ENCODE measurements at regions not wholly inside any gene's neighbourhood (a gene's known extent, or its start where the extent isn't known, plus 50 kb on each side); places are given as distances from the start of the nearest gene placed in this dataset.
"Not testable (repeated sequence)": the region's sequence is repeated elsewhere in the genome, so short reads cannot be mapped to it uniquely, and the experiment has no call there.

- H3K4me3 ChIP-seq (ENCODE audit: low read depth in 1 of 5, low read length in 5 of 5), result no peak overlapping the region
- H3K36me3 ChIP-seq (ENCODE audit: control insufficient read depth in 5 of 5, insufficient read depth in 5 of 5, low read length in 5 of 5), result no peaks in the 10 kb centered on the region
- no peak overlapping the region for H3K27ac ChIP-seq (ENCODE audit: low read depth, low read length)
- H3K9me3 ChIP-seq (ENCODE audit: control insufficient read depth in 5 of 5, low read length in 5 of 5), result no peaks in the 10 kb centered on the region
- no peaks in the 10 kb centered on the region for H3K4me1 ChIP-seq (ENCODE audit: control insufficient read depth in 5 of 5, insufficient read depth in 5 of 5, low read length in 5 of 5)
- H3K9ac ChIP-seq (ENCODE audit: low read length in 5 of 5), result no peak overlapping the region
- no peaks in the 10 kb centered on the region for H3K27me3 ChIP-seq (ENCODE audit: control insufficient read depth in 5 of 5, insufficient read depth in 4 of 5, low read length in 5 of 5)
These were observed 155.4 kb upstream of the PARD3B start for GRCh38 chr2:204389856-204390255.

GRCh38 chr2:204395539-204395938 is 149.7 kb upstream of the PARD3B start:
- H3K27ac ChIP-seq (ENCODE audit: low read depth, low read length), result no peak overlapping the region
- H3K36me3 ChIP-seq (ENCODE audit: control insufficient read depth in 5 of 5, insufficient read depth in 5 of 5, low read length in 5 of 5), result no peaks in the 10 kb centered on the region
- no peak overlapping the region for H3K9ac ChIP-seq (ENCODE audit: low read length in 5 of 5)
- H3K4me1 ChIP-seq (ENCODE audit: control insufficient read depth in 5 of 5, insufficient read depth in 5 of 5, low read length in 5 of 5), result no peaks in the 10 kb centered on the region
- no peak overlapping the region for H3K4me3 ChIP-seq (ENCODE audit: low read depth in 1 of 5, low read length in 5 of 5)
- H3K27me3 ChIP-seq (ENCODE audit: control insufficient read depth in 5 of 5, insufficient read depth in 4 of 5, low read length in 5 of 5), result no peaks in the 10 kb centered on the region
- no peaks in the 10 kb centered on the region for H3K9me3 ChIP-seq (ENCODE audit: control insufficient read depth in 5 of 5, low read length in 5 of 5)

GRCh38 chr2:204401114-204401513 is 144.2 kb upstream of the PARD3B start:
- no peaks in the 10 kb centered on the region for H3K27me3 ChIP-seq (ENCODE audit: control insufficient read depth in 5 of 5, insufficient read depth in 4 of 5, low read length in 5 of 5)

GRCh38 chr2:204407204-204408014 is 137.9 kb upstream of the PARD3B start:
- Histone ChIP-seq H3K27ac (ENCODE audit: low read depth, low read length) (no peak overlapping the region), H3K27me3 (ENCODE audit: control insufficient read depth in 5 of 5, insufficient read depth in 4 of 5, low read length in 5 of 5) (no peaks in the 10 kb centered on the region), H3K4me3 (ENCODE audit: low read depth in 1 of 5, low read length in 5 of 5) (no peak overlapping the region), H3K9ac (ENCODE audit: low read length in 5 of 5) (no peak overlapping the region), H3K36me3 (ENCODE audit: control insufficient read depth in 5 of 5, insufficient read depth in 5 of 5, low read length in 5 of 5) (no peaks in the 10 kb centered on the region), H3K9me3 (ENCODE audit: control insufficient read depth in 5 of 5, low read length in 5 of 5) (no peaks in the 10 kb centered on the region), H3K4me1 (ENCODE audit: control insufficient read depth in 5 of 5, insufficient read depth in 5 of 5, low read length in 5 of 5) (peaks cover 0 to 2% (median 0%) of the 10 kb centered on the region in 5 donors)

More at GRCh38 chr2:204401114-204401513, 144.2 kb upstream of the PARD3B start:
- no peak overlapping the region for H3K4me3 ChIP-seq (ENCODE audit: low read depth in 1 of 5, low read length in 5 of 5)
- no peak overlapping the region for H3K27ac ChIP-seq (ENCODE audit: low read depth, low read length)
- no peaks in the 10 kb centered on the region for H3K4me1 ChIP-seq (ENCODE audit: control insufficient read depth in 5 of 5, insufficient read depth in 5 of 5, low read length in 5 of 5)
- no peaks in the 10 kb centered on the region for H3K36me3 ChIP-seq (ENCODE audit: control insufficient read depth in 5 of 5, insufficient read depth in 5 of 5, low read length in 5 of 5)
- no peaks in the 10 kb centered on the region for H3K9me3 ChIP-seq (ENCODE audit: control insufficient read depth in 5 of 5, low read length in 5 of 5)
- H3K9ac ChIP-seq (ENCODE audit: low read length in 5 of 5), result no peak overlapping the region

GRCh38 chr2:204412782-204413181 is 132.5 kb upstream of the PARD3B start:
- not testable (repeated sequence) for H3K4me1 ChIP-seq (ENCODE audit: control insufficient read depth in 5 of 5, insufficient read depth in 5 of 5, low read length in 5 of 5); H3K9me3 ChIP-seq (ENCODE audit: control insufficient read depth in 5 of 5, low read length in 5 of 5); H3K27ac ChIP-seq (ENCODE audit: low read depth, low read length); H3K36me3 ChIP-seq (ENCODE audit: control insufficient read depth in 5 of 5, insufficient read depth in 5 of 5, low read length in 5 of 5); H3K4me3 ChIP-seq (ENCODE audit: low read depth in 1 of 5, low read length in 5 of 5); H3K27me3 ChIP-seq (ENCODE audit: control insufficient read depth in 5 of 5, insufficient read depth in 4 of 5, low read length in 5 of 5); H3K9ac ChIP-seq (ENCODE audit: low read length in 5 of 5)

GRCh38 chr2:204415406-204416181 is 129.7 kb upstream of the PARD3B start:
- no peaks in the 10 kb centered on the region for H3K4me1 ChIP-seq (ENCODE audit: control insufficient read depth in 5 of 5, insufficient read depth in 5 of 5, low read length in 5 of 5)
- no peak overlapping the region for H3K9ac ChIP-seq (ENCODE audit: low read length in 5 of 5)
- H3K27ac ChIP-seq (ENCODE audit: low read depth, low read length), result no peak overlapping the region
- H3K27me3 ChIP-seq (ENCODE audit: control insufficient read depth in 5 of 5, insufficient read depth in 4 of 5, low read length in 5 of 5), result peaks cover 0 to 3% (median 0%) of the 10 kb centered on the region in 5 donors
- peaks cover 0 to 4% (median 0%) of the 10 kb centered on the region in 5 donors for H3K9me3 ChIP-seq (ENCODE audit: control insufficient read depth in 5 of 5, low read length in 5 of 5)
- no peak overlapping the region for H3K4me3 ChIP-seq (ENCODE audit: low read depth in 1 of 5, low read length in 5 of 5)
- H3K36me3 ChIP-seq (ENCODE audit: control insufficient read depth in 5 of 5, insufficient read depth in 5 of 5, low read length in 5 of 5), result no peaks in the 10 kb centered on the region

- Histone ChIP-seq H3K4me3 (ENCODE audit: low read depth in 1 of 5, low read length in 5 of 5) (no peak overlapping the region), H3K9me3 (ENCODE audit: control insufficient read depth in 5 of 5, low read length in 5 of 5) (peaks cover 0 to 4% (median 0%) of the 10 kb centered on the region in 5 donors), H3K27me3 (ENCODE audit: control insufficient read depth in 5 of 5, insufficient read depth in 4 of 5, low read length in 5 of 5) (peaks cover 0 to 3% (median 0%) of the 10 kb centered on the region in 5 donors), H3K4me1 (ENCODE audit: control insufficient read depth in 5 of 5, insufficient read depth in 5 of 5, low read length in 5 of 5) (no peaks in the 10 kb centered on the region), H3K27ac (ENCODE audit: low read depth, low read length) (no peak overlapping the region), H3K36me3 (ENCODE audit: control insufficient read depth in 5 of 5, insufficient read depth in 5 of 5, low read length in 5 of 5) (no peaks in the 10 kb centered on the region), H3K9ac (ENCODE audit: low read length in 5 of 5) (no peak overlapping the region)
These were observed 129.0 kb upstream of the PARD3B start for GRCh38 chr2:204416236-204416635.

GRCh38 chr2:204425821-204426220 is 119.5 kb upstream of the PARD3B start:
- Histone ChIP-seq H3K9me3 (ENCODE audit: control insufficient read depth in 5 of 5, low read length in 5 of 5) (peaks cover 0 to 9% (median 3%) of the 10 kb centered on the region in 5 donors), H3K4me3 (ENCODE audit: low read depth in 1 of 5, low read length in 5 of 5) (no peak overlapping the region), H3K27ac (ENCODE audit: low read depth, low read length) (no peak overlapping the region), H3K4me1 (ENCODE audit: control insufficient read depth in 5 of 5, insufficient read depth in 5 of 5, low read length in 5 of 5) (no peaks in the 10 kb centered on the region), H3K27me3 (ENCODE audit: control insufficient read depth in 5 of 5, insufficient read depth in 4 of 5, low read length in 5 of 5) (no peaks in the 10 kb centered on the region), H3K36me3 (ENCODE audit: control insufficient read depth in 5 of 5, insufficient read depth in 5 of 5, low read length in 5 of 5) (no peaks in the 10 kb centered on the region), H3K9ac (ENCODE audit: low read length in 5 of 5) (no peak overlapping the region)

- Histone ChIP-seq H3K4me3 (ENCODE audit: low read depth in 1 of 5, low read length in 5 of 5) (no peak overlapping the region), H3K27me3 (ENCODE audit: control insufficient read depth in 5 of 5, insufficient read depth in 4 of 5, low read length in 5 of 5) (no peaks in the 10 kb centered on the region), H3K27ac (ENCODE audit: low read depth, low read length) (no peak overlapping the region), H3K36me3 (ENCODE audit: control insufficient read depth in 5 of 5, insufficient read depth in 5 of 5, low read length in 5 of 5) (no peaks in the 10 kb centered on the region), H3K4me1 (ENCODE audit: control insufficient read depth in 5 of 5, insufficient read depth in 5 of 5, low read length in 5 of 5) (no peaks in the 10 kb centered on the region), H3K9me3 (ENCODE audit: control insufficient read depth in 5 of 5, low read length in 5 of 5) (peaks cover 0 to 16% (median 14%) of the 10 kb centered on the region in 5 donors), H3K9ac (ENCODE audit: low read length in 5 of 5) (no peak overlapping the region)
These were observed 116.6 kb upstream of the PARD3B start for GRCh38 chr2:204428675-204429074.

GRCh38 chr2:204431529-204431928 is 113.7 kb upstream of the PARD3B start:
- Histone ChIP-seq H3K9ac (ENCODE audit: low read length in 5 of 5) (no peak overlapping the region), H3K36me3 (ENCODE audit: control insufficient read depth in 5 of 5, insufficient read depth in 5 of 5, low read length in 5 of 5) (no peaks in the 10 kb centered on the region), H3K27me3 (ENCODE audit: control insufficient read depth in 5 of 5, insufficient read depth in 4 of 5, low read length in 5 of 5) (no peaks in the 10 kb centered on the region), H3K4me3 (ENCODE audit: low read depth in 1 of 5, low read length in 5 of 5) (no peak overlapping the region), H3K4me1 (ENCODE audit: control insufficient read depth in 5 of 5, insufficient read depth in 5 of 5, low read length in 5 of 5) (no peaks in the 10 kb centered on the region), H3K9me3 (ENCODE audit: control insufficient read depth in 5 of 5, low read length in 5 of 5) (peaks cover 0 to 16% (median 14%) of the 10 kb centered on the region in 5 donors), H3K27ac (ENCODE audit: low read depth, low read length) (no peak overlapping the region)
